HG03064 (cell line): ENCODE measurements at regions not wholly inside any gene's neighbourhood (a gene's known extent, or its start where the extent isn't known, plus 50 kb on each side); places are given as distances from the start of the nearest gene placed in this dataset.

Experiments used
- ATAC-seq: cut with Tn5 transposase; IDR thresholded peaks from one replicate; pipeline ENCODE4 v1.9.1; 2021; ENCODE audit warnings: low read depth; ENCODE audit not compliant: unreplicated experiment

GRCh38 chr11:10911907-10912306 lies 54.1 kb upstream of the ZBED5 start:
- ATAC-seq: no peak

- ATAC-seq: no peak
Observed at GRCh38 chr11:10909141-10909883, 51.5 kb upstream of the ZBED5 start.

- no peak for ATAC-seq
Observed at GRCh38 chr11:10908215-10908951, 50.5 kb upstream of the ZBED5 start.
